ENCODE measurements at regions not wholly inside any gene's neighbourhood (a gene's known extent, or its start where the extent isn't known, plus 50 kb on each side); places are given as distances from the start of the nearest gene placed in this dataset.

DNA sequence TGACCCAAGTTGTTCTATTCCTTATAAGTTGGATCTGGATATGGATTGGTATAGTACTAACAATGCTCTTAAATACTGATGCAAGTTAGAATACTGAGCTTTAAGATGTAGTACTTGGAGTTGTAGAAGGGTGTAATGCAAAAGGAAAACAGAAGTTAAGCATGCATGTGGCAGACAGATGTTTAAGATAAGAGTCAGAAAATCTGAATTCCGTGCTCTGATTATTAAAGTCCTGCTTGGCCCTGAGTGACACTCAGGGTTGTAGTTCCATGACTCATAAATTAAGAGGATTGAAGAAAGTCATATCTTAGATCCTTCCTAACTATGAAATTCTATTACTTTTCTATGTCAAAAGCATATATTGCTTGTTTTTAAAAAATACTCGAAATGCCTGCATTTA lies 250.6 kb downstream of the RPRM start:
- DNase-seq: no peak

DNA sequence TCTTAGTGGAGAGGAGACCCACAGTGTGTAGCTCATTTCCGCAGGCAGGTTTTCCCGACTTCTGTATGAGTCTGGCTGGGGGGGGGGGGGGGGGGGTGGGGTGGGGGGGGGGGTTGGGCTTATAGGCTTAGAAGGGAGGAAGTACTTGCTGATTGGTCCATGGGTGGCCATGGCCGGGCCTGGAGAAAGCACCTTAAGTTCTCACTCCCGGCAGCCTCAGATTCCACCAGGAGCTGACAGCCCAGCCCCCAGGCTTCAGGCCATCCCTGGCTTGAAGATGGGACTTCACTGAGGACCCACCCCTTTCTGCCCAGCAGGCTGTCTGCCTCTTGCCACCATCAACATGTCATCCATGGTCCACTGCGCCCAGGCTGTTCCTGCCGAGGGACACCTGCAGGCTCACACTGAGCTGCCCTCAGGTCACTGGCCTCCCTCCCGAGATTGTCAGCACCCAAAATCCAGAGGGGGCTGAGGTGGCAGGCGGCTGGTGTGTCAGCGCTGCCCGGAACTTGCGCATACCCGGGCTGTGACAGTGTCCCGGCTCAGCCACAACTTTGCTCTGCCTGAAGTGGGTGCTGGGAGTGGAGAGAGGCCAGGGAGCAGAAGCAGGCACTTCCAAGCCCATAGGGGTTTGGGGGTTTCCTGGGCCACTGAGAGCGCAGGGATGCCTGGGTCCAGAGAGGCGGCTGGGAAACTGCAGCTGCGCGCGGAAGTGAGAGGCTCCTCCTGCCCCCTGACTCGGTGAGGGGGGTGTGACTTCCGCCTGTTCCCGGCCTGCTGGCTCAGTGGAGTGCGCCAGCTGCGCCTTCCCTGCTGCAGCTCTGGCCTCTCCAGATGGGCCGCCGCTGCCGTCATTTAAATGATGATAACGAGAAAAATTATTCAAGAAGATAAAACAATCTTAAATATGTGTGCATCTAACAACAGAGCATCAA lies 256.1 kb downstream of the RPRM start:
- no peak for TF ChIP-seq CTCF (IDR thresholded peaks at IDR 0.05)
- TF ChIP-seq POLR2A (IDR thresholded peaks at IDR 0.05): no peak
- Histone ChIP-seq H3K4me3 (no peak overlapping the region), H3K4me1 (no peaks in the 10 kb centered on the region), H3K36me3 (no peaks in the 10 kb centered on the region), H3K27me3 (no peaks in the 10 kb centered on the region), H3K9me3 (no peaks in the 10 kb centered on the region), H3K27ac (no peak overlapping the region)
- DNase-seq: no peak

More for the DNA sequence above, 250.6 kb downstream of the RPRM start:
- no peak overlapping the region for H3K27ac ChIP-seq
- H3K9me3 ChIP-seq: no peaks in the 10 kb centered on the region
- TF ChIP-seq CTCF (IDR thresholded peaks at IDR 0.05) (no peak), POLR2A (IDR thresholded peaks at IDR 0.05) (no peak)
- H3K36me3 ChIP-seq: no peaks in the 10 kb centered on the region
- no peaks in the 10 kb centered on the region for H3K27me3 ChIP-seq
- no peaks in the 10 kb centered on the region for H3K4me1 ChIP-seq
- no peak overlapping the region for H3K4me3 ChIP-seq

DNA sequence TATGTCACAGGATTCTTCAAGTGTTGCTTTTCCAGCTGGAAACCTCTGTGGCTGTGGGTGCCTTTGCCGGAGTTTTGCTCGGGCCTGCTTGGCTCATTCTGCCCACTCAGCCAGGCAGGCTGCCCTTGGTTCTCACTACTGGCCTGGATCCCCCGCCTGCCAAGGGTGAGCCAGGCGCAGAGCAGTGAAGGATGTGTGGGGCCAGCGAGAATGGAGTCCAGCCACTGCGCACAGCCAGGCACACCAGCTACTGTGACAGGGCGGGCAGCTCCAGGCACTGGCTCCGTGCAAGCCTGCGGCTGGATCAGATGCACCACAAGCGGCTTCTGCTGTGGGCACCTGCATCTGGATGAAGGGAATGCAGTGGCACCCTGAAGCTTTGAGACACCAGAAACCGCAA lies 257.1 kb downstream of the RPRM start:
- no peak overlapping the region for H3K4me3 ChIP-seq
- H3K36me3 ChIP-seq: no peaks in the 10 kb centered on the region
- no peaks in the 10 kb centered on the region for H3K9me3 ChIP-seq
- no peak for DNase-seq
- no peaks in the 10 kb centered on the region for H3K4me1 ChIP-seq
- no peak overlapping the region for H3K27ac ChIP-seq
- TF ChIP-seq CTCF (IDR thresholded peaks at IDR 0.05) (no peak), POLR2A (IDR thresholded peaks at IDR 0.05) (no peak)
- H3K27me3 ChIP-seq: no peaks in the 10 kb centered on the region

- Histone ChIP-seq H3K27me3 (no peaks in the 10 kb centered on the region), H3K27ac (no peak overlapping the region), H3K36me3 (no peaks in the 10 kb centered on the region), H3K4me1 (no peaks in the 10 kb centered on the region), H3K4me3 (no peak overlapping the region), H3K9me3 (no peaks in the 10 kb centered on the region)
- TF ChIP-seq POLR2A (IDR thresholded peaks at IDR 0.05): no peak
- no peak for TF ChIP-seq CTCF (IDR thresholded peaks at IDR 0.05)
- DNase-seq: no peak
Observed at GRCh38 chr2:153221087-153221486, 257.5 kb downstream of the RPRM start.

DNA sequence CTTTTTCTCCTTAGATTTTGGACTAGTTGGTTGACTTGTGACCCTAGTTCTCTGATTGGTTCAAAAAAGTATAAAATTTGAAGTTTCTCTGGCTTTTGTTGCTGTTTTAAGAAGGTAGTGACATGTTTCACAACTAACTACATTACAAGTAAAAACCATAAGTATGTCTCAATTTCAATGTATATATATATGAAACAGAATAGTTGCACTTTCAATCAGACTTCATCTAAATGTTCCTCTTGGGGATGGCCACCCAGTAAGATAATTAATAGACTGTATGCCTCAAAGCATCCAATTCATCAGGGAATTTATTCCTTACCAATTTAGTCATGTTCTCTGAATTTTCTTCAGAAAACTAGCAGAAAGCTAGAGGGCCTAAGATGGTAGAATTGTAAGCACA lies 259.7 kb downstream of the RPRM start:
- Histone ChIP-seq H3K36me3 (no peaks in the 10 kb centered on the region), H3K4me1 (no peaks in the 10 kb centered on the region), H3K27me3 (no peaks in the 10 kb centered on the region), H3K27ac (no peak overlapping the region), H3K9me3 (no peaks in the 10 kb centered on the region), H3K4me3 (no peak overlapping the region)
- TF ChIP-seq POLR2A (IDR thresholded peaks at IDR 0.05) (no peak), CTCF (IDR thresholded peaks at IDR 0.05) (no peak)
- DNase-seq: no peak

Data from Peyer's patch (tissue), 4 donors.